ENCODE measurements at regions not wholly inside any gene's neighbourhood (a gene's known extent, or its start where the extent isn't known, plus 50 kb on each side); places are given as distances from the start of the nearest gene placed in this dataset.

GRCh38 chr6:25050356-25050755 is 114.6 kb upstream of the RIPOR2 start:
- DNase-seq (ENCODE audit: low read depth, low spot score): no peak

More at GRCh38 chr6:25050356-25050755, 114.6 kb upstream of the RIPOR2 start:
- Histone ChIP-seq H4K20me1 (ENCODE audit: control insufficient read depth, insufficient read depth) (no peaks in the 10 kb centered on the region), H3K9me3 (replicated peaks; ENCODE audit: control insufficient read depth, insufficient read depth, low read length) (no peaks in the 10 kb centered on the region; the same call in 2 of the 3 replicates), H2AFZ (ENCODE audit: control insufficient read depth, low read depth, low read length) (no peak overlapping the region; the same call in 1 of the 2 replicates), H3K4me1 (ENCODE audit: control insufficient read depth, insufficient read depth, low read length) (peaks cover 17% of the 10 kb centered on the region), H3K79me2 (ENCODE audit: control insufficient read depth, insufficient read depth, low read length) (no peaks in the 10 kb centered on the region), H3K27ac (ENCODE audit: control insufficient read depth, insufficient read depth) (no peak overlapping the region), H3K4me2 (ENCODE audit: control insufficient read depth, insufficient read depth) (no peak overlapping the region), H3K36me3 (ENCODE audit: control insufficient read depth in 2 of 2, insufficient read depth in 2 of 2, low read length in 1 of 2) (no peaks in the 10 kb centered on the region), H3K27me3 (replicated peaks in 1 of 2; ENCODE audit: control insufficient read depth in 2 of 2, insufficient read depth in 2 of 2, low read length in 1 of 2) (no peaks in the 10 kb centered on the region), H3K9ac (ENCODE audit: control insufficient read depth, insufficient read depth, low read length) (no peak overlapping the region), H3K4me3 (no peak overlapping the region)
- no TSS peak for BruUV-seq (replicated peaks)
- FAIRE-seq: no peak
- SMC1A ChIA-PET (ENCODE audit: uncharacterized antibody, unreplicated experiment): interaction anchor here (1.3 to 14.9 kb wide), 4 partner anchors 12 to 30 kb away, joined by 3 to 304 read pairs (median 66); no protein-coding TSS in a partner anchor
- CTCF ChIA-PET: interaction anchor here (1.2 to 7.8 kb wide), 4 partner anchors 7 to 33 kb away, joined by 4 to 91 read pairs (median 38); no protein-coding TSS in a partner anchor
- intact Hi-C loops (cut with micrococcal nuclease; ENCODE audit: unreplicated experiment): no loop called here
- in situ Hi-C loops (cut with MboI): no loop called here
- TF ChIP-seq RUNX3 (IDR thresholded peaks at IDR 0.05; ENCODE audit: low read length) (peak; percentile 24; the same call in 1 of the 2 replicates), MYC (IDR thresholded peaks at IDR 0.05; ENCODE audit: insufficient read depth, insufficient read length, insufficient replicate concordance, low read length, severe bottlenecking) (no peak), EP300 (IDR thresholded peaks at IDR 0.05; ENCODE audit: borderline replicate concordance in 1 of 2, control insufficient read depth in 1 of 2, low read depth in 2 of 2, low read length in 2 of 2) (peak in 1 of 2 experiments; percentile 13; a peak in 1 of 4 replicates), GABPA (IDR thresholded peaks at IDR 0.05; ENCODE audit: low read depth) (no peak), NFIC (IDR thresholded peaks at IDR 0.05; ENCODE audit: low read depth, low read length) (peak; percentile 29; the same call in 1 of the 2 replicates), CHD1 (IDR thresholded peaks at IDR 0.05; ENCODE audit: low read depth, low read length) (no peak), YY1 (IDR thresholded peaks at IDR 0.05; ENCODE audit: low read depth, low read length) (no peak), RELB (IDR thresholded peaks at IDR 0.05; ENCODE audit: low read depth) (0 out of 2 replicates have a peak, but pooled peaks have one; percentile 13), CREB1 (IDR thresholded peaks at IDR 0.05; ENCODE audit: low read depth) (peak; percentile 33; the same call in 1 of the 2 replicates), MXI1 (IDR thresholded peaks at IDR 0.05; ENCODE audit: low read depth, low read length) (no peak), IKZF1 (conservative IDR thresholded peaks at IDR 0.05) (no peak), ZNF384 (IDR thresholded peaks at IDR 0.05; ENCODE audit: borderline replicate concordance, low read depth, low read length) (peak; percentile 79), USF1 (IDR thresholded peaks at IDR 0.05; ENCODE audit: borderline replicate concordance, extremely low read length, insufficient read depth, low read depth, low read length) (no peak), SREBF2 (IDR thresholded peaks at IDR 0.05; ENCODE audit: low read length) (no peak)
- TF ChIP-seq, protein P1, sequence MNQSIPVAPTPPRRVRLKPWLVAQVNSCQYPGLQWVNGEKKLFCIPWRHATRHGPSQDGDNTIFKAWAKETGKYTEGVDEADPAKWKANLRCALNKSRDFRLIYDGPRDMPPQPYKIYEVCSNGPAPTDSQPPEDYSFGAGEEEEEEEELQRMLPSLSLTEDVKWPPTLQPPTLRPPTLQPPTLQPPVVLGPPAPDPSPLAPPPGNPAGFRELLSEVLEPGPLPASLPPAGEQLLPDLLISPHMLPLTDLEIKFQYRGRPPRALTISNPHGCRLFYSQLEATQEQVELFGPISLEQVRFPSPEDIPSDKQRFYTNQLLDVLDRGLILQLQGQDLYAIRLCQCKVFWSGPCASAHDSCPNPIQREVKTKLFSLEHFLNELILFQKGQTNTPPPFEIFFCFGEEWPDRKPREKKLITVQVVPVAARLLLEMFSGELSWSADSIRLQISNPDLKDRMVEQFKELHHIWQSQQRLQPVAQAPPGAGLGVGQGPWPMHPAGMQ (IDR thresholded peaks at IDR 0.05; ENCODE audit: borderline replicate concordance): no peak
- TF ChIP-seq, protein P2, sequence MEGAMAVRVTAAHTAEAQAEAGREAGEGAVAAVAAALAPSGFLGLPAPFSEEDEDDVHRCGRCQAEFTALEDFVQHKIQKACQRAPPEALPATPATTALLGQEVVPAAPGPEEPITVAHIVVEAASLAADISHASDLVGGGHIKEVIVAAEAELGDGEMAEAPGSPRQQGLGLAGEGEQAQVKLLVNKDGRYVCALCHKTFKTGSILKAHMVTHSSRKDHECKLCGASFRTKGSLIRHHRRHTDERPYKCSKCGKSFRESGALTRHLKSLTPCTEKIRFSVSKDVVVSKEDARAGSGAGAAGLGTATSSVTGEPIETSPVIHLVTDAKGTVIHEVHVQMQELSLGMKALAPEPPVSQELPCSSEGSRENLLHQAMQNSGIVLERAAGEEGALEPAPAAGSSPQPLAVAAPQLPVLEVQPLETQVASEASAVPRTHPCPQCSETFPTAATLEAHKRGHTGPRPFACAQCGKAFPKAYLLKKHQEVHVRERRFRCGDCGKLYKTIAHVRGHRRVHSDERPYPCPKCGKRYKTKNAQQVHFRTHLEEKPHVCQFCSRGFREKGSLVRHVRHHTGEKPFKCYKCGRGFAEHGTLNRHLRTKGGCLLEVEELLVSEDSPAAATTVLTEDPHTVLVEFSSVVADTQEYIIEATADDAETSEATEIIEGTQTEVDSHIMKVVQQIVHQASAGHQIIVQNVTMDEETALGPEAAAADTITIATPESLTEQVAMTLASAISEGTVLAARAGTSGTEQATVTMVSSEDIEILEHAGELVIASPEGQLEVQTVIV (IDR thresholded peaks at IDR 0.05; ENCODE audit: borderline replicate concordance, partially characterized antibody): no peak
- WGBS (ENCODE audit: insufficient coverage, insufficient replicate concordance, low lambda C conversion rate, missing lambda C conversion rate): 10% methylated on average over 6 of the region's 6 CpGs
- POLR2A ChIA-PET: interaction anchor here (0.6 to 2.1 kb wide), 4 partner anchors 9 to 528 kb away, joined by 3 to 8 read pairs (median 7); no protein-coding TSS in a partner anchor
- peak; percentile 44 for ATAC-seq
- RAD21 ChIA-PET (ENCODE audit: unreplicated experiment): interaction anchor here (0.6 to 2.1 kb wide), 4 partner anchors 8 to 184 kb away, joined by 3 to 9 read pairs (median 6); no protein-coding TSS in a partner anchor

All from GM12878 (cell line).